ENCODE measurements at regions not wholly inside any gene's neighbourhood (a gene's known extent, or its start where the extent isn't known, plus 50 kb on each side); places are given as distances from the start of the nearest gene placed in this dataset.
"Not testable (repeated sequence)": the region's sequence is repeated elsewhere in the genome, so short reads cannot be mapped to it uniquely, and the experiment has no call there.

- no peak for DNase-seq (ENCODE audit: low spot score)
Measured at GRCh38 chr7:116377721-116378120, 121.8 kb upstream of the CAV2 start.

- DNase-seq (ENCODE audit: low spot score), result no peak
Measured at GRCh38 chr7:116380025-116380424, 119.5 kb upstream of the CAV2 start.

GRCh38 chr7:116382375-116382774, 117.2 kb upstream of the CAV2 start:
- no peak for DNase-seq (ENCODE audit: low spot score)

GRCh38 chr7:116384936-116385635, 114.5 kb upstream of the CAV2 start:
- DNase-seq (ENCODE audit: low spot score), result no peak

- DNase-seq (ENCODE audit: low spot score), result no peak
Measured at GRCh38 chr7:116386674-116387073, 112.9 kb upstream of the CAV2 start.

- no peak for DNase-seq (ENCODE audit: low spot score)
Measured at GRCh38 chr7:116390363-116390762, 109.2 kb upstream of the CAV2 start.

- DNase-seq (ENCODE audit: low spot score), result no peak
Measured at GRCh38 chr7:116392806-116393205, 106.7 kb upstream of the CAV2 start.

GRCh38 chr7:116393654-116394053, 105.9 kb upstream of the CAV2 start:
- no peak for DNase-seq (ENCODE audit: low spot score)

GRCh38 chr7:116394106-116394505, 105.4 kb upstream of the CAV2 start:
- no peak for DNase-seq (ENCODE audit: low spot score)

GRCh38 chr7:116395141-116395791, 104.3 kb upstream of the CAV2 start:
- no peak for DNase-seq (ENCODE audit: low spot score)

GRCh38 chr7:116398672-116399071, 100.9 kb upstream of the CAV2 start:
- no peak for DNase-seq (ENCODE audit: low spot score)

- DNase-seq (ENCODE audit: low spot score), result no peak
Measured at GRCh38 chr7:116399819-116400218, 99.7 kb upstream of the CAV2 start.

- DNase-seq (ENCODE audit: low spot score), result no peak
Measured at GRCh38 chr7:116400522-116400921, 99.0 kb upstream of the CAV2 start.

GRCh38 chr7:116401711-116402110, 97.8 kb upstream of the CAV2 start:
- no peak for DNase-seq (ENCODE audit: low spot score)

GRCh38 chr7:116403265-116403664, 96.3 kb upstream of the CAV2 start:
- DNase-seq (ENCODE audit: low spot score), result no peak

GRCh38 chr7:116404389-116404788, 95.1 kb upstream of the CAV2 start:
- DNase-seq (ENCODE audit: low spot score), result no peak

GRCh38 chr7:116405810-116406209, 93.7 kb upstream of the CAV2 start:
- DNase-seq (ENCODE audit: low spot score), result no peak

GRCh38 chr7:116407165-116407564, 92.4 kb upstream of the CAV2 start:
- no peak for DNase-seq (ENCODE audit: low spot score)

- DNase-seq (ENCODE audit: low spot score), result no peak
Measured at GRCh38 chr7:116408166-116408565, 91.4 kb upstream of the CAV2 start.

GRCh38 chr7:116408831-116409453, 90.6 kb upstream of the CAV2 start:
- DNase-seq (ENCODE audit: low spot score), result not testable (repeated sequence)

- not testable (repeated sequence) for DNase-seq (ENCODE audit: low spot score)
Measured at GRCh38 chr7:116410694-116411093, 88.8 kb upstream of the CAV2 start.

GRCh38 chr7:116417593-116418345, 81.8 kb upstream of the CAV2 start:
- DNase-seq (ENCODE audit: low spot score), result peak; percentile 42

- no peak for DNase-seq (ENCODE audit: low spot score)
Measured at GRCh38 chr7:116418524-116418923, 81.0 kb upstream of the CAV2 start.

Measured in globus pallidus (tissue), 1 donor.